ENCODE measurements at regions not wholly inside any gene's neighbourhood (a gene's known extent, or its start where the extent isn't known, plus 50 kb on each side); places are given as distances from the start of the nearest gene placed in this dataset.

- no peak overlapping the region for H2AFZ ChIP-seq
- no peak for DNase-seq
Measured at GRCh38 chr4:184288451-184289178, 70.9 kb upstream of the ENPP6 start.

DNA sequence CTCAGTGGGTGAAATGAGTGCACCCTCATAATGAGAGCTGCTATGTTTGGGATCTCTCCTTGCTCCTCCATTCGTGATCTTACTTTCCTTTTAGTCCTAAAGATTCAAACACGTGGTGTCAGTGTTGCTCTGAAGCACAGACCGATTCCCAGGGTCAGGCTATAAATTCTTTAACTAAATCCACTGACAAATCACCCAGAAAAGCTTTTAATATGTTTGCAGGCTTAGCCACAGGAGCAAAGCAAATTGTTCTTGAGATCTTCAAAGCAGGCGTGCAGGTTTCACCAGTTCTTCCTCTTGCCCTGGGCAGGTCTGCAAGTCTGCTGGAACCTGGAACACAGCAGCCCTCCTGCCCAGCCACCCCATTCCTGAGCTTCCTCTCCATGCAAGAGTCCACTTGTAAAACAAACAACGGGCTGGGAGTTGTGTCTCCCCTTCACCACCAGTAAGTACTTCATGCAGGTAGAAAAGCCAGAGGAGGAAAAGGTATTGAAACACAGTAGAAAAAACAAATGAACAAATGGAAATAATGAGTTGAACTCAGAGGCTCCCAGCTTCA lies 70.1 kb upstream of the ENPP6 start:
- Histone ChIP-seq H3K9me3 (ENCODE audit: low read depth) (no peaks in the 10 kb centered on the region), H3K4me1 (ENCODE audit: insufficient read depth) (no peaks in the 10 kb centered on the region), H3K9ac (no peak overlapping the region), H3K4me2 (ENCODE audit: unreplicated experiment) (no peak overlapping the region), H2AFZ (peak overlapping the region; percentile 75), H3K36me3 (ENCODE audit: low read depth) (no peaks in the 10 kb centered on the region), H4K20me1 (ENCODE audit: insufficient read depth) (no peaks in the 10 kb centered on the region), H3F3A (ENCODE audit: insufficient read depth) (no peaks in the 10 kb centered on the region), H3K27me3 (replicated peaks; ENCODE audit: insufficient read depth) (no peaks in the 10 kb centered on the region), H3K4me3 (no peak overlapping the region), H3K9me2 (ENCODE audit: insufficient read depth) (no peaks in the 10 kb centered on the region), H3K79me2 (ENCODE audit: insufficient read depth) (no peaks in the 10 kb centered on the region), H3K27ac (no peak overlapping the region)
- peak; percentile 60 for DNase-seq
- in situ Hi-C loops (cut with MboI): no loop called here
- no peak for TF ChIP-seq EZH2 (IDR thresholded peaks at IDR 0.05; ENCODE audit: insufficient read depth, poor library complexity, severe bottlenecking)
- 8 to 9% methylated on average over 5 of the region's 5 CpGs for WGBS, 2 experiments (ENCODE audit: low coverage in 1 of 2, low lambda C conversion rate in 2 of 2, missing lambda C conversion rate in 2 of 2)

More at GRCh38 chr4:184288451-184289178, 70.9 kb upstream of the ENPP6 start:
- Histone ChIP-seq H3K9ac (no peak overlapping the region), H3K9me3 (ENCODE audit: low read depth) (no peaks in the 10 kb centered on the region), H3K9me2 (ENCODE audit: insufficient read depth) (no peaks in the 10 kb centered on the region), H3K36me3 (ENCODE audit: low read depth) (no peaks in the 10 kb centered on the region), H3K4me1 (ENCODE audit: insufficient read depth) (no peaks in the 10 kb centered on the region), H3F3A (ENCODE audit: insufficient read depth) (no peaks in the 10 kb centered on the region), H3K4me3 (no peak overlapping the region), H3K4me2 (ENCODE audit: unreplicated experiment) (no peak overlapping the region), H3K79me2 (ENCODE audit: insufficient read depth) (no peaks in the 10 kb centered on the region), H3K27ac (no peak overlapping the region), H3K27me3 (replicated peaks; ENCODE audit: insufficient read depth) (no peaks in the 10 kb centered on the region), H4K20me1 (ENCODE audit: insufficient read depth) (no peaks in the 10 kb centered on the region)
- in situ Hi-C loops (cut with MboI): no loop called here
- 85 to 93% methylated on average over 13 to 14 of the region's 14 CpGs for WGBS, 2 experiments (ENCODE audit: low coverage in 1 of 2, low lambda C conversion rate in 2 of 2, missing lambda C conversion rate in 2 of 2)
- TF ChIP-seq EZH2phosphoT487 (IDR thresholded peaks at IDR 0.05; ENCODE audit: insufficient read depth, low read depth): no peak
- TF ChIP-seq EZH2 (IDR thresholded peaks at IDR 0.05; ENCODE audit: insufficient read depth, poor library complexity, severe bottlenecking): no peak

- Histone ChIP-seq H3K27ac (no peak overlapping the region), H3F3A (ENCODE audit: insufficient read depth) (no peaks in the 10 kb centered on the region), H3K9ac (no peak overlapping the region), H3K36me3 (ENCODE audit: low read depth) (no peaks in the 10 kb centered on the region), H3K27me3 (replicated peaks; ENCODE audit: insufficient read depth) (no peaks in the 10 kb centered on the region), H3K4me3 (no peak overlapping the region), H2AFZ (no peak overlapping the region), H3K4me2 (ENCODE audit: unreplicated experiment) (no peak overlapping the region), H3K9me3 (ENCODE audit: low read depth) (no peaks in the 10 kb centered on the region), H3K79me2 (ENCODE audit: insufficient read depth) (no peaks in the 10 kb centered on the region), H4K20me1 (ENCODE audit: insufficient read depth) (no peaks in the 10 kb centered on the region), H3K4me1 (ENCODE audit: insufficient read depth) (no peaks in the 10 kb centered on the region), H3K9me2 (ENCODE audit: insufficient read depth) (no peaks in the 10 kb centered on the region)
- peak; percentile 24 for DNase-seq
- 18 to 29% methylated on average over 4 of the region's 4 CpGs for WGBS, 2 experiments (ENCODE audit: low coverage in 1 of 2, low lambda C conversion rate in 2 of 2, missing lambda C conversion rate in 2 of 2)
- in situ Hi-C loops (cut with MboI): no loop called here
- TF ChIP-seq EZH2 (IDR thresholded peaks at IDR 0.05; ENCODE audit: insufficient read depth, poor library complexity, severe bottlenecking) (no peak), EZH2phosphoT487 (IDR thresholded peaks at IDR 0.05; ENCODE audit: insufficient read depth, low read depth) (no peak)
Measured at GRCh38 chr4:184286358-184286757, 68.7 kb upstream of the ENPP6 start.

- Histone ChIP-seq H2AFZ (no peak overlapping the region), H3K4me1 (ENCODE audit: insufficient read depth) (no peaks in the 10 kb centered on the region), H4K20me1 (ENCODE audit: insufficient read depth) (no peaks in the 10 kb centered on the region), H3K27ac (no peak overlapping the region), H3K9me2 (ENCODE audit: insufficient read depth) (no peaks in the 10 kb centered on the region), H3K4me3 (no peak overlapping the region), H3K9me3 (ENCODE audit: low read depth) (no peaks in the 10 kb centered on the region), H3K27me3 (replicated peaks; ENCODE audit: insufficient read depth) (no peaks in the 10 kb centered on the region), H3K4me2 (ENCODE audit: unreplicated experiment) (no peak overlapping the region), H3K79me2 (ENCODE audit: insufficient read depth) (no peaks in the 10 kb centered on the region), H3F3A (ENCODE audit: insufficient read depth) (no peaks in the 10 kb centered on the region), H3K9ac (no peak overlapping the region), H3K36me3 (ENCODE audit: low read depth) (no peaks in the 10 kb centered on the region)
- TF ChIP-seq EZH2phosphoT487 (IDR thresholded peaks at IDR 0.05; ENCODE audit: insufficient read depth, low read depth) (no peak), EZH2 (IDR thresholded peaks at IDR 0.05; ENCODE audit: insufficient read depth, poor library complexity, severe bottlenecking) (no peak)
- in situ Hi-C loops (cut with MboI): no loop called here
- DNase-seq: no peak
- 88 to 90% methylated on average over 2 of the region's 2 CpGs for WGBS, 2 experiments (ENCODE audit: low coverage in 1 of 2, low lambda C conversion rate in 2 of 2, missing lambda C conversion rate in 2 of 2)
Measured at GRCh38 chr4:184284742-184285141, 67.1 kb upstream of the ENPP6 start.

Measured in GM23248 (cell line).